LHCN-M2 (cell line): ENCODE measurements at regions not wholly inside any gene's neighbourhood (a gene's known extent, or its start where the extent isn't known, plus 50 kb on each side); places are given as distances from the start of the nearest gene placed in this dataset.
"Not testable (repeated sequence)": the region's sequence is repeated elsewhere in the genome, so short reads cannot be mapped to it uniquely, and the experiment has no call there.

ENCODE experiments used
- DNase-seq: peaks from one replicate; pipeline ENCODE4 v3.0.0-alpha.2; 2012; ENCODE audit warnings: low read depth

GRCh38 chr7:68868978-68869377 is 729.3 kb upstream of the AUTS2 start:
- DNase-seq, result no peak

- DNase-seq, result no peak
These were observed 724.7 kb upstream of the AUTS2 start for GRCh38 chr7:68873616-68874015.

- no peak for DNase-seq
These were observed 722.4 kb upstream of the AUTS2 start for GRCh38 chr7:68875857-68876256.

- not testable (repeated sequence) for DNase-seq
These were observed 711.2 kb upstream of the AUTS2 start for GRCh38 chr7:68887116-68887515.

GRCh38 chr7:68888971-68889385 is 709.3 kb upstream of the AUTS2 start:
- no peak for DNase-seq

- no peak for DNase-seq
These were observed 706.0 kb upstream of the AUTS2 start for GRCh38 chr7:68892236-68892635.

GRCh38 chr7:68893411-68893810 is 704.9 kb upstream of the AUTS2 start:
- no peak for DNase-seq

- DNase-seq, result not testable (repeated sequence)
These were observed 699.1 kb upstream of the AUTS2 start for GRCh38 chr7:68899156-68899555.

- no peak for DNase-seq
These were observed 698.2 kb upstream of the AUTS2 start for GRCh38 chr7:68900096-68900495.

GRCh38 chr7:68904630-68905029 is 693.6 kb upstream of the AUTS2 start:
- DNase-seq, result no peak

- no peak for DNase-seq
These were observed 686.5 kb upstream of the AUTS2 start for GRCh38 chr7:68911754-68912153.

GRCh38 chr7:68914006-68914405 is 684.3 kb upstream of the AUTS2 start:
- DNase-seq, result no peak

GRCh38 chr7:68917041-68917651 is 681.1 kb upstream of the AUTS2 start:
- no peak for DNase-seq

GRCh38 chr7:68918621-68919020 is 679.7 kb upstream of the AUTS2 start:
- DNase-seq, result no peak

- DNase-seq, result no peak
These were observed 675.4 kb upstream of the AUTS2 start for GRCh38 chr7:68922850-68923249.

GRCh38 chr7:68925241-68925640 is 673.0 kb upstream of the AUTS2 start:
- DNase-seq, result no peak

- no peak for DNase-seq
These were observed 668.5 kb upstream of the AUTS2 start for GRCh38 chr7:68929781-68930261.

GRCh38 chr7:68936471-68937035 is 661.7 kb upstream of the AUTS2 start:
- DNase-seq, result no peak

- no peak for DNase-seq
These were observed 660.1 kb upstream of the AUTS2 start for GRCh38 chr7:68938151-68938550.

GRCh38 chr7:68943786-68944185 is 654.5 kb upstream of the AUTS2 start:
- DNase-seq, result no peak

GRCh38 chr7:68955656-68956055 is 642.6 kb upstream of the AUTS2 start:
- no peak for DNase-seq

GRCh38 chr7:68958571-68958970 is 639.7 kb upstream of the AUTS2 start:
- DNase-seq, result no peak

- no peak for DNase-seq
These were observed 634.7 kb upstream of the AUTS2 start for GRCh38 chr7:68963552-68963951.

GRCh38 chr7:68964060-68964459 is 634.2 kb upstream of the AUTS2 start:
- DNase-seq, result no peak
